Smooth muscle cell of the brain vasculature (primary cell): ENCODE measurements at regions not wholly inside any gene's neighbourhood (a gene's known extent, or its start where the extent isn't known, plus 50 kb on each side); places are given as distances from the start of the nearest gene placed in this dataset.

Source experiments
- DNase-seq: peaks from one replicate; pipeline ENCODE4 v3.0.0-alpha.2; 2012; ENCODE audit warnings: low read depth, low spot score

DNA sequence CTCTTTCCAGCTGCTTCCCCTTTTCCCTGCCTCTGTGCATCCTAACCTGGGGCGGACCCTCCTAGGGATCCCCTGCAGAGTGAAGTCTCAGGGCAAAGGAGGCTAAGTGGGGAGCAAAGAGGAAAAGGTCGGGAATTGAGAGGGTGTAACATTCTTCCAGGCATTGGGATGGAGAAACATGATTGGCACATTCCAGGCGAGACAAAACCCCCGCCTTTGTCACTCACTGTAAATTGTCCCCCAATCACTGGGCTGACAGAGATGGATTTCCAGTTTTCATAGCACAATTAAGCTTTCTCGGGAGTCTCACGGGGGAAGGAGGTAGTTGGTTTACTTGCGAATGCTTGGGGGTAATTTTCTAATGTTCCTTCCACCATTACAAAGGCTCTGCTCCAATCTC, 74.9 kb downstream of the MIAT start:
- no peak for DNase-seq

DNA sequence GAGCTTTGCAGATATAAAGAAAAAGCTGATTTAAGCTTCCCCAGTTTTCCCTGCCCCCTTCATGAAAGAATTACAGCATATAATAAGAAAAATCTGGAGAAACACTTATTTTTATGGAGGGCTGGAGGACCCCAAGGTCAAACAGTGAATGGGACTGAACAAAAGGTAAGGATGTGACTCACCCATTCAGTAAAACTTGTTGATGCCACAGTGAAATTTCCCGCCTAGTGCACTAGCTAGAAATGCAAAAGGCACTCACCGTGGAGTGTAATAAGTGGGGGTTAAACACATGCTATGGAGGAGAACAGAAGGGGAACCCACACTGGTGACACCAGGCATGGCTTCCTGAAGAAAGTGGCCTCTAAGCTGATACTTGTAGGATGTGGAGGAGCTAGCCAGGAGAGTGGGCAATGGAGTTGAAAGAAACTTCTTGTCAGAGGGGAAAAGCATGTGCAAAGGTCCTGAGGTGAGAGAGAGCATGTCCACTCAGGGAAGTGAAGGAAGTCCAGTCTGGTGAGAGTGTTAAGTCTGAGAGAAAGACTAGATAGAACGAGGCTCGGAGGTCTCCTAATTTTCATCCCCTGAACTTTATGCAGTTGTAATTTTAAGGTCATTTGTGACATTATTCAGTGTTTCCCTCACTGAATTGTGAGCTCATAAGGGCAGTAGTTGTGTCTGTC, 77.1 kb downstream of the MIAT start:
- DNase-seq = no peak

DNA sequence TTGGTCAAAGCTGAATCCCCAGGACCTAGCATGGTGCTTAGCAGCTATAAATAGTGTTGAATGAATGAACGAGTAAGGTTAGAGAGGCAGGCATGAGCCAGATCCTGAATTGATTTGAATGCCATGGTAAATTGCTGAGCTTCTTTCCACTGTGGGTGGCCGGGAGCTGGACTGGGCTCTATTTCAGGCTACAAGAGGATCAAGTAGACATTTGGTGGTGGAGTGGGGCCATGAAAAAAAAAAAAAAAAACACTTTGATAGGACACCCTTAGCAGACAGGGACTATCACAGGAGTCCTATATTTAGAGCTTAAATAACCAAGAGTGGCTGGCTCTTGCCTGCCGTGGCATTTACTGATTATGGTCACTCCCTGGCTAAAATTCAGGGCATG, 77.6 kb downstream of the MIAT start:
- no peak for DNase-seq

DNA sequence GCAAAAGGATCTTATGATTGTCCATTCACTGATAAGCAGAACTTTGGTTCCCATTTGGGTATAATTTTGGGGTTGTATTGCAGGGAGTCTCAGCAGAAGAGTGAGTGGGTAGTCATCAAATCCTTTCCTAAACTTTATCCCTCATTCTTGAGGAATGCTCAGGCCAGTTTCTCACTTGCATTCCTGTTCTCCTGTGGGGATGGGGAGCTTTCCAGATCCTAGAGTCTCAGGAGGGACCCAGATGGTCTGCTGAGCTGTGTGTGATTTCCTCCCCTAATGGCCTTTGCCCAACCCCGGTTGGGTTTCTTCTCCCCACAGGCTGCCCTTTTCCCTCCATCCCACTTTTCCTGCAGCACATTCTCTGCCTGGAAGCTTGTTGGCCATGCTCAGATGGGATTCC, 79.9 kb downstream of the MIAT start:
- no peak for DNase-seq

DNA sequence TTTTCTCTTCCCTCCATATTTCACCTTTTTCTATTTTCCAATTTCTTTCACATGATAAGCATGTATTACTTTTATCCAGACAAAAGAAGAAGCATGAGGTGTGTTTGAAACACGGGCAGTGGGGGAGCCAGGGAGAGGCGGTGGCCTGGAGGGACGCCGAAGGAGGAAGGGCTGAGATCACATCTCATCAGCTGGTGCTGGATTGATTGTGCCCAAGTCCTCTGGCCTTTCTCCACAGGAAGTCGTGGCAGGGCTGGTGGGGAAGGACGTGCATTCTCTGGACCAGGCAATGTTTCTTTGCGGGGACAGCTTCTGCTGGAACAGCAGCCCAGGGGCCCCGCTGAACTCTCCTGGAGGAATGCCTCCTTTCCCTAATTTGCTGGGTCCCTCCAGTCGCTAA, 82.9 kb downstream of the MIAT start:
- no peak for DNase-seq

DNA sequence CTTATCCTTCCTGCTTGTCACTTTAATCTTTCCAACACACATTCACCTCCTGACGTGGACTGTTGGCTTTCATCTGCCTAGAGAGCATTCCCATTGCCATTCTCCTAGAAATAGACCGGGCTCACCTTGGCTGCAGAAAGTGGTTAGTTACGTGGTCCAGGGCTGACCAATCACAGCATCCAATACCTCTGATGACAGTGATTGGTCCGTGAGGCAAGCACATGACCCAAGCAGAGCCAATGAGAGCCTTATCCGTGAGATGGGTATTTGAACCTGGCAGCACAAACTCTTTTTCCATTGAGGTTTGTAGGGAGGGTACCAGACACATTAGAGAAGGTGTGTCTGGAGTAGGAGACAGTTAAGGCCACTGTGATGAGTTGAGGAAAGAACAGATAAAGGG, 85.8 kb downstream of the MIAT start:
- DNase-seq = no peak

DNA sequence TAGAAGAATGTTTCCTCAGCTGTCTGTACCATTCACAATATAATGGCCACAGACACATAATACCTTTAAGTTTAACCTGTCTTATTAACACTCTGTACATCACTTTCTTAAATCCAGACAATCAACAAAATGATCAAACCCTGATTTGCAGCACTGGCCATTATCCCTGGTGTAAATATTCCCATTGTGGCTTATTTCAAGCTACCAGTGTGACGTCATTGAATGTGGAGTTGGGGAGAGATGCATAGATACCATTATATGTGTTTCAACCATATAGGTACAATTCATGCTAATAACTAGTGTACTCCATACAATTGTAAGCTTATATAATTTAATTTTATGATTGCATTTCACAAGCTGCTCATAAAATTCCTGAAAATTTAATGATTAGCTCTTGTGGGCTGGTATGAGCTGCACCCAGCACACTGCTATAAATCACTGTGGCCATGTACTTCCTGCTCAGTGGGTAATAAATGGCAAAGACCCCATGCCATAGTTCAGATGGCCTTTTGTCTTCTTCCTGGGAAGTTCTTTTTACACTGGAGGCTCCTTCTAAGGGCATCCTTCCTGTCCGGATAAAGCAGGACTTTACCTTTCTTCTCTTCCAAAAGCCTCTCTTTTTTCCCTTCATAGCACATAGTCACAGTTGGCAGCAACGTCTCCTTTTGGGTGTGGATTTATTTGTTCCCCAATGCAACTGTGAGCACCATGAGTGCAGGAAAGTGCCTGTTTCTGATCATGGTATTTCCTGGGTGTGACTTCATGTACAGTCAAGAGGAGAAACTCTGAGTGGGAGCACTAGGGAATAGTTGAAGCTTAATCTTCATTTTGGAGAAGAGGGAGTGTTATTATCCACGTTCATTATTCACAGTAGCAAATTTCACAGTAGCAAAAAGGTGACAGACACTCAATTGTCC, 87.8 kb downstream of the MIAT start:
- no peak for DNase-seq

DNA sequence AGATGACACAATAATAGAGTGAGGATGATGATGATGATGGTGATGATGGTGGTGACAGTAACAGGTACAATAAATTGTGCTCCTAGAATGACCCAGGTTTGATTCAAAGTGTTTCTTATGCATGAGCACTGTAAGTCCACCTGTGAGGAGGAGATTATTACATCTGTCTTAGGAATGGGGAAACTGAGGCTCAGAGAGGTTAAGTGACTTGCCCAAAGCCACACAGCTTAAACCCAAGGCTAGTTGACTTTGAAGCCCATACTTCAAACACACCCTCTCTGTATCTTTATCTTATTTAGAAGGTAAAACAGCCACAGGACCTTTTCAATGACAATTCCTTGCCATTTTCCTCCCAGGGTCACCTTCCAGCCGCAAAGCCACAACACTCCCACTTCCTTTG, 88.9 kb downstream of the MIAT start:
- no peak for DNase-seq

DNA sequence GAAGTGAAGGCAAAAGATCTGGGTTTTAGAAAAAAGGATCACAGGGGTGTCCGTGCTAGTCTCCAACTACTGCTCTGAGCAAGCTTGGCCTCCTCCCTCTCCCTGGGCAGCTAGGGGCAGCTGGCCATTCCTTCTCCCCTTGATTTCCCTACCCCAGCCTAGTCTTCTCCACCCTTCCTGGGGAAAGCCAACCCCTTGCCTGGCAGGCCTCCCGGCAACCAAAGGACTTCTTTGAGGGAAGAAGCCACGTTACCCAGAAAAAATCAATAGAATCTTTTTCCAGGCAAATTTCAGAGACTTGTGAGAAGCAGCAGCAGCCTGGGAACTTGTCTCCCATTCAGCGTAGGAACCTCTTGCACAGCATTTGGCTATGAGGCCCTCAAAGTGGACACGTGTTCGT, 91.5 kb downstream of the MIAT start:
- no peak for DNase-seq

DNA sequence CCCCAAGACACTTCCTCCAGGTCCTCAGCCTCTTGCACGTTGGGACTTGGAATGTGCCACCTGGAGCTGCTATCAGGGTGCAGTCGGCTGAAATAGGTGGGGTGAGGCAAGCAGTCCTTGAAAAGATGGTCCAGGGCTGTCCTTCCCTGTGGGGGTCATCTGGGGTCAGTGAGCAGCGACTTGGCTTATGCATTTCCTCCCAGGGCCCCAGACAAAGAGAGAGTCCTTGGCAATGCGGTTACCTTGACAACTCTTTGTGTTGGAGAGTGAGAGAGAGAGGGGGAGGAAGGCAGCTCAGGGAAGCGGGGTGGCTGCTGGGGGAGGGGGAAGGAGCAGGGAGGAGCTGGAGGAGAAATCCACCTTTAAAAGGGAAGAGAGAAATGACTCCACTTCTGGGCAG, 93.8 kb downstream of the MIAT start:
- DNase-seq = no peak

DNA sequence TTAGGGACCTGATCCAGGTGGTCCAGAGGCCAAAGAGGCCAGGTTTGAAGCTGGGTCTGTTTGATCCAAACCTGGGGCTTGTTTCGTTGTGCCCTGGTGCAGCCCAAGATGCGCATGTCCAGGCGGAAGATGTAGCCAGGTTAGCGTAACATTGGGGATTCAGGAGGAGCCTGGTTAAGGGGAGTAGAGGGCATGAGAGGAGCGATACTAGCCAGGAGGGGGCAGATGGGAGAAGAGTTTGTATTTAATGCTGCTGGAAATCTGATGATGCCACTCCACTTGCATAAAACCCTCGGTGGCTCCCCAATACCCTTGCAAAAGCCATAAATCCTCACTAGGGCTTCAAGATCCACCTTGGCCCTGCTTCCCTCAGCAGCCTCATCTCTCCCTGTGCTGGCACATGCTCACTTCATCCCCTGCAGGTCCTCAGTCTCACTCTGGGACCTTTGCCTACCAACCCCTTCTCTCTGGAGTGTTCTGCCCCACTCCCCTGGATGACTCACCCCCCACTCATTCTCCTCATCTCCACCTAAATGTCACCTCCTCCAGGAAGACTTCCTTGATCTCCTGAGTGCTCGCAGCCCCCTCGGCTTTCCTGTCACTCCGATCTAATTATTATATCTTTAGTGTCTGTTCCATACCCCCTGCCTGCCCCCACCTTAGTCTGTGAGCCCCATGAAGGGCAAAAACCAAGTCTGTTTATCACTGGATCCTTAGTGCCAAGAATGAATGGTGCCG, 95.9 kb downstream of the MIAT start:
- no peak for DNase-seq

DNA sequence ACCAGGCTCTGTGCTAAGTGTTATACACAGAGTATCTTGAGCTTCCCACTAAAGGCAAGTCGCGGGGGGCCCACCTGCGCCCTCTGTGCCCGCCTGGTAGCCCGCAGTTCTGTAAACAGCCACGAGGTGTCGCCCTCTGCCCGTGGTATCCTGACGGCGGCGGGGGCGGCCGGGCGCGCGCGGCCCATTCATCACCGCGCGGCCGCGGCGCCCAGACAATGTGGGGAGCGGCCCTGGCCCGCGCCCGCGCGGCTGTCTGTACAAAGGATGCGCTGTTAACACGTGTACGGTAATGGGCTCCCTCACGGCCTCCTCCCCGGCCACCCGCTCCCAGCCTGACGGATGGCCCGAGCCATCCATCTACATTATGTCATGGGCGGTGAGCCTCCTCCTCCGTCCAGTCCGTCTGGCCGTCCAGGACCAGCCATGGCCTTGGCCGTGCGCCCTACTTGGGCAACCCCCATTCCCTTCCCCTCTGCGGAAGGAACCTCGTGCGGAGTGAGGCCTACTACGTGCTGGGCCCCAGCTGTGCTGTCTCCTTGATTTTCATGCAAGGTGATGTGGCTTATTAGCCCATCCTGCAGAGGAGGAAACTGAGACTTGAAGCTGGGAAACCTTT, 99.4 kb downstream of the MIAT start:
- no peak for DNase-seq

DNA sequence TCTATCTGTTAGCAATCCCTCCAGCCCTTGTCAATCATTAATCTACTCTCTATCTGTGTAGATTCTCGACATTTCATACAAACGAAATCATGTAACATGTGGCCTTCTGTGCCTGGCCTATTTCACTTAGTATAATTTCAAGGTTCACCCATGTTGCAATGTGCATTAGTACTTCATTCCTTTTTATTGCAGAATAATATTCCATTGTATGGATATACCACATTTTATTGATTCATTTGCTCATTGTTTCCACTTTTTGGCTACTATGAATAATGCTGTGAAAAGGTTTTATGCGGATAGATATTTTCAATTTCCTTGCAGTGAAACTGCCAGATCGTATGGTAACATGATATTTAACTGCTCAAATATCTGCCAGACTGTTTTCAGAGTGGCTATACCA, 100.1 kb downstream of the MIAT start:
- DNase-seq = no peak

DNA sequence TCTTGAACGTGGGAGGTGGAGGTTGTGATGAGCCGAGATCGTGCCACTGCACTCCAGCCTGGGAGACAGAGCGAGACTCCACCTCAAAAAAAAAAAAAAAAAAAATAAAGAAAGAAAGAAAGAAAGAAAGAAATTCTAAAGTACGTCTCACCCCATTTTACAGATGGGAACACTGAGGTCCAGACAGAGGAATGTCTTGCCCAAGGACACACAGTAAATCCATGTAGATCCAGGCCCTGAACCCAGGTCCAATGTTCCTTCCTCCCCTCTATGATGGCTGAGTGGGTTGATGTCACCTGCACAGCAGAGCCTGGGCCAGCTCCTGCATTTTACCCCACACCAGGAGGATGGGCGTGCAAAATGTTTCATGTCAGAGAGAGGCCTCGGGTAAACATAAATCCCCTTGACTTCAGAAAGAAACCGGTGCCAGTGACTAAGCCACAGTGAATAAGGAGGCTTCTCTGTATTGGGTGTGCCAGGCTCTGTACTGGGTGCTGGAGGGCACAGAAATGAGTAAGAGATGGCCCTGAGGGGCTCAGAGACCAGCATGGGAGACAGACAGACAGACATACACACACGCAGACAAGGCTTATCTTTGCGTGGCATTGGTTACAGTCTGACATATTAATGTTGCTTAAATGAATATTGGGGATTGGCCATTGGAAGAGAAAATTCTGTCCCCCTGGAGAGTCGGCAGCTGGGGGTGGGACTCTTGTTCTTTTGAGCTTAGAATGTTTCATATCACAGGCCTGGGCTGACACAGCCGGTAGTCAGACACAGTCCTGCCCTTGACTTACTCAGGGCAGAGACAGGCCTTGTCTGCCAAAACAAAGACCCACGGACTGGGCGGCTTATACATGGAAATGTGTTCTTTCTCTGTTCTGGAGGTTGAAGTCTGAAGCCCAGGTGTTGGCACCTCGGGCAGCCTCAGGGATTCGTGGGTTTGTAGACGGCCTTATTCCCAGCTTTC, 105.4 kb downstream of the MIAT start:
- DNase-seq = no peak

DNA sequence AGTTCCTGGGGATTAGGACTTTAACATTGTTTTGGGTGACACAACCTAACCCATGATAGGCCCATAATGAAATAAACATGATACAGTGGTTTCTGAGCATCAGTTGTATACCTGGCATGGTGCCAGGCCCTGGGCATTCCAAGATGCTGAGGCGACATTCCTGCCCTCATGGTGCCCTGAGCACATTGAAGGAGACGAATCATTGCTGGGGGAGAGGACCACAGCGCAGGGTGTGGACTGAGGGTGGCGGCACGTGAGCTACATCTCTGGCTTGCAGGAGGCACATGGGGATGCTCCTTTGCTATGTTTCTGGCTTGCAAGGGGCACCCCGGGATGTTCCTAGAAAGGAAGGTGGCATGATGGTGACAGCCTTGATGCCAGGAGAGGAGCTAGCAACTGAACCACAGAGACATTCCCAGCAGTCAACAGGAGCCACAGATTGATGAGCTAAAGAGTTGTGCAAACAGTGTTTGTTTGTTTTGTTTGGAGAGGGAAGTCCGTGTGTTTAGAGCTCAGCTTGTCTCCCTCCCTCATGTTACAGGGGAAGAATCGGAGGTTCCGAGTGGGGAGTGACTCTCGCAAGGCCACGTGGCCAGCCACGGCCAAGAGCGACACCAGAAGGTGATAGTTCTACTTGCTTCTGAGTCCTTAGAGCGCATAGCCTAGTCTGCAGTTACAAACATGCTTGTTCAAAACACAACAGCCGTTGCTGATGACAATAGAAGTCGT, 106.4 kb downstream of the MIAT start:
- no peak for DNase-seq

DNA sequence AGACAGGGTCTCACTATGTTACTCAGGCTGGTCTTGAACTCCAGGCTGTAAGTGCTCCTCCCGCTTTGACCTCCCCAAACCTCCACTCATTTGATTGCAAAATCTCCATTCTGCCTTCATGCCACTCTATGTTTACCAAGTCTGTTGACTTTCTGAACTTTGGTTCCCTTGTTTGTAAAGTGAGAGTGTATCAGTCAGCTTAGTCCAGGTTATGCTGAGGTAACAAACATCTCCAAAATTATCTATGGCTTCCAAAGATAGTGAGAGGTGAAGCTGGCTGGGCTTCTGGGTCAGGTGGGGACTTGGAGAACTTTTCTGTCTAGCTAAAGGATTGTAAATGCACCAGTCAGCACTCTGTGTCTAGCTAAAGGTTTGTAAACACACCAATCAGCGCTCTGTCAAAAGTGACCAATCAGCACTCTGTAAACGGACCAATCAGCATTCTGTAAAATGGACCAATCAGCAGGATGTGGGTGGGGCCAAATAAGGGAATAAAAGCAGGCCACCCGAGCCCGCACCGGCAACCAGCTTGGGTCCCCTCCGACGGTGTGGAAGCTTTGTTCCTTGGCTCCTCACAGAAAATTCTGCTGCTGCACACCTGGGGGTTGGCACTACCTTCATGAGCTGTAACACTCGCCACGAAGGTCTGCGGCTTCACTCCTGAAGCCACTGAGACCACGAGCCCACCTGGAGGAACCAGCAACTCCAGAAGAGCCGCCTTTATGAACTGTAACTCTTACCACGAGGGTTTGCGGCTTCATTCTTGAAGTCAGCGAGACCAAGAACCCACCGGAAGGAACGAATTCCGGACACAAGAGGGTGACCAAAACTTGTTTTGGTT, 109.3 kb downstream of the MIAT start:
- DNase-seq = no peak

DNA sequence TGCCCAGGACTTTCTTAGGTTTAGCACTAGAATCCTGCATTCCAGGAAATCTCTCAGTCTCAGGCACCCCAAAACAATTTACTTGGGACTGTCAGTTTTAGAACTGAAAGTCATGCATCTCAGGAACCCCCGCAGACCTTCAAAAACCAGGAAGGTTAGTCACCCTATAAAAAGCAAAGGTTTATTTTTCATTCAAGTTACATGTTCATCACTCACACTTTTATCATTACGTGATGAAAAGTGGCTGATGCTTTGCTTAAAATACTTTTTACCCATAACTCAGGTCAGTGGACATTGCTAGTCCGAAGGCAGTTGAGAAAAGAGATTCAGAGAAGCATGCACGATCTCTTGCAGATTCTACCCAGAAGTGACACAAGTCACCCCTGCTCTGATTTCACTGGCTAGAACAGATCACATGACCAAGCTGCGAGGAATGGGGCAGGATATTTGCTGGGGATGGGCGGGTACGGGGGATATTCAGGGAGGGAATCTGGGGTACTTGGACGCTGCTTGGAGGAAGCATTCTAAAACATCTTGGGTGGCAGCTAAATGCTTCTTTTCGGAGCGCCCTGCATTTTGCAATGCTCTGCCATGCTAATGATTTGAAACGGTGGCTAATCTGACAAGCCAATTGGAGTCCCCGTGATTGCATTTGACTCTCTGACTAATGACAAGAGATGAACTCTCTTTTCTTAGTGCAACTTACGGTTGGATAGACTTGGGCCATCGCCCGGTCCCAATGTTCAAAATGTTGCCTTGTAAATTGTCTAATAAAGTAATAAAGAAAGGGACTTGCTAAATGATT, 110.2 kb downstream of the MIAT start:
- no peak for DNase-seq

DNA sequence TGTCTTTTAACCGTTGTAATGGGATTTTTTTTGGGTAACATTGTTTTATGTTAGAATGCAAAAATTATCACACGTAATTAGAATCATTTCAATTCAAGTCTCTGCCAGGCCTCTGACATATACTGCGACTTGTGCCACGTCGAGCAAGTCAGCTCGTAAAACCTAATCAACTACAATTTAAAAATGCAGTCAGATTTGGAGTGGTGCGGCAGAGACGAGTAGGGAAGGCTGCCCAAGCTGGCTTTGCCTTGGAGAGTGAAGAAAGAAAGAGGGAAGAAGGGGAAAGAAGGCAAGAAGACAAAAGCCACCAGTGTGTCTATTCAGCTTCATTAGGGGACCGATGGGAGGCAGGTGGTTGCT, 110.7 kb downstream of the MIAT start:
- DNase-seq = no peak

DNA sequence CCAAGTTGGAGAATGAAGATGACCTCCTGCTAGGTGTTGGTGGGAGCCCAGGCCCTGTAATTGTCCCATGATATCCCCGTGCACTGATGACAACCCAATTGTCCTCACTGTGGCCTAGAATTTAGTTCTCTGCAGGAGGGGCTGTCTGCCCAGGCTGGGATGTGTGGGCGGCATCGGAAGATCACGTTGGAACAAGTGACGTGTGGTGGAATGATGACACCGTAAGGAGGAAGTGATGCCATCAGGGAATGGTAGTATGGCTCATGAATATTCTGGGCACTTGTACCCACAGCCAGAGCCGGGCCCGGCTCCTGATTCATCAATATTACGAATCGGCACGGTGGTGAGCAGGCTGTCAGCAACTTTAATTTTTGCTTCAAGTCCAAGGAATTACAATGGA, 111.6 kb downstream of the MIAT start:
- no peak for DNase-seq
